GM21786 (cell line): ENCODE measurements at regions not wholly inside any gene's neighbourhood (a gene's known extent, or its start where the extent isn't known, plus 50 kb on each side); places are given as distances from the start of the nearest gene placed in this dataset.

Source experiments
- ATAC-seq: cut with Tn5 transposase; IDR thresholded peaks from one replicate; pipeline ENCODE4 v1.9.1; 2021; ENCODE audit not compliant: unreplicated experiment

- ATAC-seq: peak; percentile 59
Observed at GRCh38 chr3:166367947-166368533, 530.8 kb upstream of the BCHE start.

GRCh38 chr3:166362698-166363097 lies 525.5 kb upstream of the BCHE start:
- ATAC-seq: no peak

GRCh38 chr3:166360720-166361119 lies 523.5 kb upstream of the BCHE start:
- no peak for ATAC-seq

GRCh38 chr3:166351461-166351860 lies 514.2 kb upstream of the BCHE start:
- no peak for ATAC-seq

GRCh38 chr3:166340604-166341266 lies 503.5 kb upstream of the BCHE start:
- ATAC-seq: no peak

GRCh38 chr3:166324401-166324800 lies 487.2 kb upstream of the BCHE start:
- ATAC-seq: no peak

- no peak for ATAC-seq
Observed at GRCh38 chr3:166322391-166322790, 485.2 kb upstream of the BCHE start.

GRCh38 chr3:166307756-166308350 lies 470.6 kb upstream of the BCHE start:
- ATAC-seq: no peak

GRCh38 chr3:166304584-166304983 lies 467.4 kb upstream of the BCHE start:
- no peak for ATAC-seq

- no peak for ATAC-seq
Observed at GRCh38 chr3:166303681-166304080, 466.5 kb upstream of the BCHE start.

- no peak for ATAC-seq
Observed at GRCh38 chr3:166302331-166302730, 465.1 kb upstream of the BCHE start.

- no peak for ATAC-seq
Observed at GRCh38 chr3:166296179-166296783, 459.1 kb upstream of the BCHE start.

GRCh38 chr3:166291186-166291955 lies 454.1 kb upstream of the BCHE start:
- ATAC-seq: no peak

- no peak for ATAC-seq
Observed at GRCh38 chr3:166285001-166285400, 447.8 kb upstream of the BCHE start.

GRCh38 chr3:166283840-166284239 lies 446.6 kb upstream of the BCHE start:
- ATAC-seq: no peak

- ATAC-seq: no peak
Observed at GRCh38 chr3:166282931-166283330, 445.7 kb upstream of the BCHE start.

GRCh38 chr3:166279636-166280035 lies 442.4 kb upstream of the BCHE start:
- no peak for ATAC-seq

GRCh38 chr3:166275024-166275390 lies 437.8 kb upstream of the BCHE start:
- no peak for ATAC-seq

GRCh38 chr3:166274351-166275023 lies 437.3 kb upstream of the BCHE start:
- ATAC-seq: no peak

- no peak for ATAC-seq
Observed at GRCh38 chr3:166270429-166270828, 433.2 kb upstream of the BCHE start.

- no peak for ATAC-seq
Observed at GRCh38 chr3:166265153-166265552, 427.9 kb upstream of the BCHE start.
